Choroid plexus epithelial cell (primary cell): ENCODE measurements at regions not wholly inside any gene's neighbourhood (a gene's known extent, or its start where the extent isn't known, plus 50 kb on each side); places are given as distances from the start of the nearest gene placed in this dataset.

Experiments used
- DNase-seq: peaks from one replicate; pipeline ENCODE4 v3.0.0-alpha.2; 2010; ENCODE audit warnings: low read depth
- H3K4me3 ChIP-seq: 2 replicates; pipeline ENCODE4 v1.5.1; 2011; ENCODE audit warnings: low read depth, mild to moderate bottlenecking, control low read depth, low read length, moderate library complexity
- TF ChIP-seq, protein P1 (sequence below): conservative IDR thresholded peaks from 2 replicates; pipeline ENCODE4 v1.5.1; 2011; ENCODE audit warnings: low read depth, mild to moderate bottlenecking, control low read depth, inconsistent platforms, low read length, moderate library complexity

DNA sequence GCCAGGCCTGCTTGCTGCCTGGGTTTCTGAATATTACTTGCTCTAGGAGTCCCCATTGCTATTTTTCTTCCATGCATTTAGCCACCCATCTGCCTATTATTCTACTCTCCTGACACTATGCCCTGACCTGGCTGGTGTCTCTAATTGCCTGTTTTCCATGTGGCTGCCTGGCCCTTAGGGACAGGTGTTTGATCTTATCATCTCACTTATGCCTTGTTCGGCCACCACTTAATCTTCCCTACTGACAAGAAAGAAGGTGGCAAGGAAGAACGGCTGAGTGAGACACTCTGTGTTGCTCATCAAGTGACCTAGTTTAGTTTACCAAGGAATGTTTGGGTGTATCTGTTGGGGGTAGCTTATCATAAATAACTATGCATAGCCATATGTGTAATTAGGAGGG, 50.4 kb upstream of the RAPH1 start:
- no peak for DNase-seq
- TF ChIP-seq, protein P1, sequence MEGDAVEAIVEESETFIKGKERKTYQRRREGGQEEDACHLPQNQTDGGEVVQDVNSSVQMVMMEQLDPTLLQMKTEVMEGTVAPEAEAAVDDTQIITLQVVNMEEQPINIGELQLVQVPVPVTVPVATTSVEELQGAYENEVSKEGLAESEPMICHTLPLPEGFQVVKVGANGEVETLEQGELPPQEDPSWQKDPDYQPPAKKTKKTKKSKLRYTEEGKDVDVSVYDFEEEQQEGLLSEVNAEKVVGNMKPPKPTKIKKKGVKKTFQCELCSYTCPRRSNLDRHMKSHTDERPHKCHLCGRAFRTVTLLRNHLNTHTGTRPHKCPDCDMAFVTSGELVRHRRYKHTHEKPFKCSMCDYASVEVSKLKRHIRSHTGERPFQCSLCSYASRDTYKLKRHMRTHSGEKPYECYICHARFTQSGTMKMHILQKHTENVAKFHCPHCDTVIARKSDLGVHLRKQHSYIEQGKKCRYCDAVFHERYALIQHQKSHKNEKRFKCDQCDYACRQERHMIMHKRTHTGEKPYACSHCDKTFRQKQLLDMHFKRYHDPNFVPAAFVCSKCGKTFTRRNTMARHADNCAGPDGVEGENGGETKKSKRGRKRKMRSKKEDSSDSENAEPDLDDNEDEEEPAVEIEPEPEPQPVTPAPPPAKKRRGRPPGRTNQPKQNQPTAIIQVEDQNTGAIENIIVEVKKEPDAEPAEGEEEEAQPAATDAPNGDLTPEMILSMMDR = no peak
- H3K4me3 ChIP-seq = no peak overlapping the region

DNA sequence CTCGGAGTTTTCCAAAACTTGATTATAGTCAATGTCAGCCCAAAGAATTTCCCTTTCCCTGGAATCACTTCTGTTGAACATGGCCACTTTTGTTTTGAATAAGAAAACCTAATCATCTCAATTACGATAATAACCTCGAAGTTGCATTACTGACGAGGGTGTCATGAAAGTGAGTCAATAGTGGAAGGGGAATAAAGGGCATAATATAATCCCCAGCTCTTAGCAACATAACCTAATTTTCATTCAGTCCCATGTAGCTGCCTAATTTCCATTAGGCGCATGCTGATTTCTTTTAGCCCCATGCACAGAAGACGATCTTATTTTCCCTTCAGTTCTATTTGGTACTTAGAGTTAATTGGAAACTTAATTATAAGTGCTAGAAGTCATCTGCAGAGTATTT, 51.1 kb upstream of the RAPH1 start:
- no peak for DNase-seq
- TF ChIP-seq, protein P1 = no peak
- no peak overlapping the region for H3K4me3 ChIP-seq

DNA sequence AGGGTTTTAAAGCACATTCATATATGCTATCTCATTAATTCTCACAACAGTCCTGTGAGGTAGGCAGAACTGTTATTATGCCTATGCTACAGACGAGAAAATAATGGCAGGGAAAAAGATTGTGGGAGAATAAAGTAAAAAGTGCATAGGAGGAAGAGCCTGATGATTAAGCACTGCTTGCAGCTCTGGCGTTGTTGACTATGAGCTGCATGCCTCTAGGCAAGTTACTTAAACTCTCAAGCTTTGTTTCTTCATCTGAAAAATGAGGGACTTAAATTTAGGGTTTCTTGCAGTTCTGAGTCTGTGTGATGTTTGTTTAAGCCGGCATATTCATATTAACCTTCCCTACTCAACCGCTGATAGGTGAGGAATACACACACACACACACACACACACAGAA, 51.6 kb upstream of the RAPH1 start:
- peak; percentile 38 for DNase-seq
- TF ChIP-seq, protein P1 = no peak
- no peak overlapping the region for H3K4me3 ChIP-seq

DNA sequence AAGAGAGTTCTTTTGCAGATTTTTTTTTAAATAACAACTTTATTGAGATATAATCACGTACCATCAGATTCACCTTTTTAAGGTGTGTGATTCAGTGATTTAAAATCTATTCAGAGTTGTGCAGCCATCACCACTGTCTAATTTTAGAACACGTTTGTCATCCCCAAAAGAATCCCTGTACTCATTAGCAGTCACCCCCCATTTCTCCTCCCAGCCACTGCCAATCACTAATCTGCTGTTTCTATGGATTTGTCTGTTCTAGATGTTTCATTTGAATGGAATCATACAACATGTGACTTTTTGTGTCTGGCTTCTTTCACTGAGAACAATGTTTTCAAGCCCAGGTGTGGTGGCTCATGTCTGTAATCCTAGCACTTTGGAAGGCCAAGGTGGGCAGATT, 55.4 kb upstream of the RAPH1 start:
- DNase-seq = no peak
- H3K4me3 ChIP-seq = no peak overlapping the region
- TF ChIP-seq, protein P1 = no peak

DNA sequence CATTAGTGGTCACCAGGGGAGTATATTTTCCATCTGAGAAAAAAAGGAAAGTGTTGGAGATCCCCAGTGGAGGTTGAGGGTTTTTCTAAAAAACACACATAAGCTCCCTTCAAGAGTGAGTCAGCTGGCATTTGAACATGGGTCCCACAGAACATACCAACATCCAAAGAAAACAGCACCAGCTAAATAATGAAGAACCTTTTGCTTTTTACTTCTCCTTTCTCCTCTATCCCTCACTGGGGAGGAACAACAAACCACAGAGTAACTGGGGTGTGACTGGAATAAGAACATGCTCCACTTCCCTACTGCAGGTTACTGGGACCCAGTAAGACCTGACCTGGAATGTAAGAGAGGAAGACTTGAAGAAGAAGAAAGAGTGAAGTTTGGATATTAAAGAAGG, 56.5 kb upstream of the RAPH1 start:
- TF ChIP-seq, protein P1 = no peak
- DNase-seq = no peak

DNA sequence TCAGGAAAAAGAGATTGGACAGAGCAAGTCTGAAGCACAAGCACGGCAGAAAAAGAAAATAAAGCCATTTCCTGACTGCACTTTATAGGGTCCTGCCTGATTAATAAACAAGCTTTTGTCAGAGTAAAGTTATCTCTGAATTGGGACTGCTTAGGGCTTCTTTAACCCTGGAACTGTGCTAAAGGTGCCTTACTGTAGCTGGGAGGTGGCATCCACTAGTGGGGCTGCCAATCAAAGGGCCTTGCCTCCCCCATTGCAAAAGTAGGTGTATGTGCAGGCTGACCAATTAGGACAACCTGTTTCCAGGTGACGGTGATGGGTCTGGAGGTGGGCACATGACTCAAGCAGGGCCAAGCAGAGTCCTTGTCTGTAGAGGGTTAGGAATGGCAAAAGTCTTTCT, 57.4 kb upstream of the RAPH1 start:
- DNase-seq = no peak
- TF ChIP-seq, protein P1 = no peak
- H3K4me3 ChIP-seq = no peak overlapping the region

More for the DNA sequence above, 56.5 kb upstream of the RAPH1 start:
- H3K4me3 ChIP-seq = no peak overlapping the region

DNA sequence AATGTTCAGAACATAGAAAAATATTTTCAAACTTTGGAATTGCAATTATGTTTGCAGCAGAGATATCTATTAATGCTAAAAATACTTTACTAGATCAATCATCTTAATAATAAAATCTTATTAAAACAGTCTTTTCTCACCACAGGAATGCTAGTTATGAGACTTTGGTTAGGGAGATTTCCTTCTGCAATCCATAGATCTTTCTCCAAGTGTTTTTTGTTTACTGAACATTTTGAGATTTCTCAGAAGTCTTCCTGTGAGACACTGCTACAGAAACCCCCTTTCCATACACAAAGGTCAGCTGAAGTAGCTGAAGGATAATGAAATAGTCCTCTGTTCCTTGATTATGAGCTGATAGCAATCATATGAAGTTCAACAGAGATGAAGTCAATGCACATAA, 59.4 kb upstream of the RAPH1 start:
- H3K4me3 ChIP-seq = no peak overlapping the region
- peak; percentile 81 for DNase-seq
- TF ChIP-seq, protein P1 = no peak
